GM18909 (cell line): ENCODE measurements at regions not wholly inside any gene's neighbourhood (a gene's known extent, or its start where the extent isn't known, plus 50 kb on each side); places are given as distances from the start of the nearest gene placed in this dataset.

Experiments used
- ATAC-seq: cut with Tn5 transposase; IDR thresholded peaks from one replicate; pipeline ENCODE4 v1.9.1; 2021; ENCODE audit warnings: mild to moderate bottlenecking; ENCODE audit not compliant: unreplicated experiment, poor library complexity

DNA sequence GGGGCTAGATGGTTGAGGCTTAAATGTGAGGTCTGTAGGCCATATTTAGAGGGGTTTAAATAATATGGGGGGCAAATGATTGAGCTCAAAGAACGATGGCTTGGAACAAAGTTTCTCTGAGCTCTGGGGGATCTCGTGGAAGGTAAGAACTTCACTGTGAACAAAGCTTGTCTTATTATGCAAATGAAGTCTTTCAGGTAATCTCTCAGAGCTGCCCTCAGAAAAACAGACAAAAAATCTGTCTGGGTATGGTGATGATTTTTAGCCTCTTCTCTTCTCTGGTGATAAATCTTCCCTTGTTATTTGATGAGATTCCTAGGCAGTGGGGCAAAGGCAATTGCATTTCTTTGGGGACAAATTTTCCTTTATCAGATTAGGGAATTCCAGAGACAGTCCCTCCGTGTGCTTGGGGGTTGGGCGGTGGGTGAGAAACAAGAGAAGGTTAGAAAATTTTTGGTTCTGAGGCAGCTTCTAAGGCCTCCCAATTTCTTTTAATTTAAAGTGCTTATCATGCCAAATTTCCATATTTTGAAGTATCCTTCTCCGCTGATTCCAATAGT is 760.4 kb downstream of the TSN start:
- no peak for ATAC-seq

DNA sequence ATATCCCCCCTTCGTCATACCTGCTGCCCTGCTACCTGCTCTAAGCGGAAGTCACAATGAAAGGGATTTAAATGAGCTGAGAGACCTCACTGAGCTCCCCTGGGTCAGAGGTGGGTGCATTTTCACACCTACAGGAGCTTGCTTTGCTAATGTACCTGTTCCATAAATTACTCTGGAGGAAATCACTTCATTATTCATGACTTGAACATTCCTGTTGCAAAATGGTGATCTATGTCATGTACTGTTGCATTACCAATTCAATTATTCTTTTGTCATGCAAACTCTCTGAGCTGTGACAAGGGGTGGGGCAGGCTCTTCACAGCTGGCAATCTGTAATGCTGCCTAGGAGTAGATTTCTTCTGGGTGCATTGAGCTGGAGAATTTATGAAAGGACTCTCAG is 761.3 kb downstream of the TSN start:
- ATAC-seq: no peak

DNA sequence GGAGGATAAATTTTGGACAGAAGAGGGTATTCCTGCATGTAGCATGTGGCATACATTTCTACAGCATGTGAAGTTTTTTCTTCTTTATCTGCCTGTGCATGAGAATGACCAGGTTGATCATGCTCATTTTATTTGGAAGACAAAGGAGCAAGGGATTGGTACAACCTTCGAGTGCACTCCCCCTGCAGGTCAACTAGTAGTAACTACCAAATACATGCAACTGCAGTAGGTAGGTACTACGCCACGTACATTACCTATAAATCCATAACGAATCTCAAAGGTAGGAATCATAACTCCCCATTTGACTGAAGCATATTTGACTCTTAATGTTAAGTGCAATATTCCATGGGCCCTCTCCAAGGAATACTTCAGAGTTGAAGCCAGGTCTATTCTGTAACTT is 763.9 kb downstream of the TSN start:
- ATAC-seq: no peak

DNA sequence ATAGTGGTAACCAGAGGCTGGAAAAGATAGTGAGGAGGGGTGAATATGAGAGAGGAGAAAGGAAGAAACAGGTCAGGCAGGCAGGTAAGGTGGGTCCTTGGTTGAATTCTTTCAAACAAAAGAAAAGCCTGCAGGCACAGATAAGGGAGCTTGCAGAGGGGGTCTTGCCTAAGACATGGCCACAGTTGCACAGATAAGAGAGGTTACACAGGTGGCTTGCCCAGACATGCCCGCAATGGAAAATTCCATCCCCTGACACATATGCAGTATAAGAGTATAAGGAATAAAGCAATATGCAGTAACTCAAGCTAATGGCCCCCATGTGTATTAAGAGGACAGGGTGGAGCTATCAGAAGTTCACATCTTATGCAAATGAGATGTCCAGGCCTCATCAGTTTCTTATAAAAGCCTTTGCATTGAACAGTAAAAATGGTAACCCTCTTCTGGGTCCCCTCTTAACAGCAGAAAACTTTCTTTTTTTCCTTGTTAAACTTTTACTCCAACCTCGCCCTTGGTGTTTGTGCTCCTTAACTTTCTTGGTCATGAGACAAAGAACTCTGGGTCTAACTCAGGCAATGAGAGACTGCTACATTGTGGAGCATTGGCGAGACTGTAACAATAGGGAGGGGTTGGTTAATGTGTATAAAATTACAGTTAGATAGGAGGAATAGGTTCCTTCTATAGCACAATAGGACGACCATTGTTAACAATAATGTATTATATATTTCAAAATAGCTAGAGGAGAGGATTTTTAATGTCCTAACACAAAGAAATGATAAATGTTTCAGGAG is 764.6 kb downstream of the TSN start:
- no peak for ATAC-seq

DNA sequence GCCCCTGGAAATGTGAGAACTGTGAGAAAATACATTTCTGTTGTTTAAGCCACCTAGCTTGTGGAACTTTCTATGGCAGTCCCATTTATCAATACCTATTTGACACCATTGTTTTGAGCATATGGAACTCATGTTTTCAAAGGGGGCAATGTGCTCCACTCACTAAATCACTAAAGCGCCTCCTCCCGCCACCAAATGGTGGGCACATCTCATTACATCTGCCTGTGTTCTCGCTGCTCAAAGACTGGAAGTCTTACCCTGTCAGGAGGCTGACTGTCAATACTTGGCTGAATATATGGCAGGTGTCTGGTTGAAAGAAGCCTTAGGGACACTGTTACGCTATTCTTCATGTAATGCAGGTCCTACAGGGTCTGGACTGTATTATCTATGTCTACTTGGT is 767.7 kb downstream of the TSN start:
- ATAC-seq: no peak

DNA sequence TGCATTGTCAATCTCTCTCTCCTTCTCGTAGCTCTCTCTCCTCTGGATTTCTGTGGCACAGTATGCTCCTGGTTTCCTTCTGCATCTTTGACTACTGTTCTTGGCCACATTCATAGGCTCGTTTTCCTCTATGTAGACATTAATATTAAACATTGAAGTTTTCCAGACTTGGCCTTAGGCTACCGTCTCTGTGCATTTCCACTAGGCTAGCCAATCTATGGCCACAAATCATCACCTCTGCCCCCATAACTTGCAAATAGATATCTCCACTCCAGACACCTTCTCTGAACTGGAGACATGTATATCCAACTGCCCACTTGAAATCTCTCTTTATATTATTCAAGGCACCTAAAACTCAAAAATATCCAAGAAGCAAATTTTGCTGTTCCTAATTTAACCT is 768.5 kb downstream of the TSN start:
- ATAC-seq: no peak

DNA sequence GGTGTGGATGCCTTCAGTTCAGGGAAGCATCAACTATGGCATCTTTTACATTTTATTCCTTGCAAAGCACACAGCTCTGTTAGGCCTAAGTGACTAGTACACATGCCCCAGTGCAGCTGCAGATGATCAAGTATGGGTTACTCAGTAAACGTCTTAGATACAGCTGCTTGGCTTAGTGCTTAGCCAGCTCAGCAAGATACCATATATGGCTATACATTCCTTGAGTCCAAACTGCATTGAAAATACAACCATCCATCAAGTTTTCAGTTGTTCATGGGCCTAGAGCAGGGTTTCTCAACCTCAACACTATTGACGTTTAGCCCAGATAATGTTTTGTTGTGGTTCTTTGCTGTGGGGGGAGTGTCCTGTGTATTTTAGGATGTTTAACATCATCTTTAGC is 769.9 kb downstream of the TSN start:
- ATAC-seq: no peak

DNA sequence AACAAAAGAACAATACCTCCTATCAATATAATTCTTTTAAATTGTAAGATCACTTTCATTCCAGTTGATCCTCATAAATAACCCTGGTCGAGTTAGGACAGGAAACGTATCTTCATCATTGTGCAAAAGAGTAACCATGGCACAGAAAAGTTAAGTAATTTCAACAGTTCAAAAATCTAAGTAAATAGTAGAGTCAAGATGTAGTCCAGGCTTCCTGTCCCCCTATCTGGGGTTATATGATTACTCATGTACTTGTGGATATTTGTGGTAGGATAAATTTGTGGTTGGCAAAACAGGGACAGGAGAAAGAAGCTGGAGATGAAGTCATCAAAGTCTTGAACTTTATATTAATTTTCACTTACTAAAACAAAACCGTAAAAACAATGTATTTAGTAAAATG is 772.6 kb downstream of the TSN start:
- ATAC-seq: no peak

DNA sequence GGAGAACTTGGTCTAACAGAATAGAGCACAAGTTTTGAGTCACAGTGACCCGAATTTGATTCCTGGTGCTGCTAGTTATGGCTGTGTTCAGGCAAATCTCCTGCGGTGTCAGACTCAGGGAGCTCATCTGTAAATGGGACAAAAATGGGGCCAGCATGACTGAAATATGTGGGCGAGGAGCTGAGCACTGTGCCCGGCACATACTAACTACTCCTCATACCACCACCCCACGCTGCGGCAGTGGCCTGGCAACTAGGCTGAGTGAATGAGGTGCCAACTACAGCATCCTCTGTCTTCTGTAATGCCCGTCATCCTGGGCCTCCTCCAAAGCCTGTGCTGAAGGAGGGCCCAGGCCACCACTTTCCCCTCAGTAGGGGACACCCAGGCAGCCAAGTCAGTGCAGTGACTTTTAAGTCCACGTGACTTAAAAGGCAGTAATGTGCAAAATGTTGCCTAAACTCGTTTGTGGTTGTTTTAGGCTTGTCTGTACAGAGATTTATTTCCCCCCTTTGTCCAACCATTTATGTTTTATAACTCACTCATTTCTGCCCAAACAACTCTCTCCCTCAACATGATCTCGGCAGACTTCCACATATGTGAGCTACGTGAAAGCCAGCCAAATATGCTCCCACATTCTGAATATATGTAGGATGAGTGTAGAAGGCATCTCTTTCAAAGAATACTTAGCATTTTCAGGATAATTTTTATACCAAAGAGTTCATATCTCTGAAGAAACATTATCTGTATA is 773.7 kb downstream of the TSN start:
- ATAC-seq: no peak

DNA sequence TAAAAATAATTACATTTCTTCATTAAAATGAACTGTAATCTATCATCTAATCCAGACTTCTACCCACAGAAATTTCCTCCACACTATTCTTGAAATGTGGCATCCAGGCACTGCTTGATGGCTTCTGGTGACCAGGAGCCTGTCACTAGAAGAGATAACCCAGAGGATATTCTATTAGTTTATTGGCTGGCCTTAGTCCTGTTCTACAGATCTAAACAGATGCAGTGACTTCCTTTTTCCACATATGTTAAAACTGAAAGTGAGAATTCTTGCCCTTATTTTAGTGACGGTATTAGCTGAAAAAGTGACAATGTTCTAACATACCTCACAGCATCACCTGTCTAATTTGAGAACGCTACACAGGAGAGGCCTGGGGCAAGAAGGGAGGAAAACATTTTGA is 775.4 kb downstream of the TSN start:
- ATAC-seq: peak; percentile 74

DNA sequence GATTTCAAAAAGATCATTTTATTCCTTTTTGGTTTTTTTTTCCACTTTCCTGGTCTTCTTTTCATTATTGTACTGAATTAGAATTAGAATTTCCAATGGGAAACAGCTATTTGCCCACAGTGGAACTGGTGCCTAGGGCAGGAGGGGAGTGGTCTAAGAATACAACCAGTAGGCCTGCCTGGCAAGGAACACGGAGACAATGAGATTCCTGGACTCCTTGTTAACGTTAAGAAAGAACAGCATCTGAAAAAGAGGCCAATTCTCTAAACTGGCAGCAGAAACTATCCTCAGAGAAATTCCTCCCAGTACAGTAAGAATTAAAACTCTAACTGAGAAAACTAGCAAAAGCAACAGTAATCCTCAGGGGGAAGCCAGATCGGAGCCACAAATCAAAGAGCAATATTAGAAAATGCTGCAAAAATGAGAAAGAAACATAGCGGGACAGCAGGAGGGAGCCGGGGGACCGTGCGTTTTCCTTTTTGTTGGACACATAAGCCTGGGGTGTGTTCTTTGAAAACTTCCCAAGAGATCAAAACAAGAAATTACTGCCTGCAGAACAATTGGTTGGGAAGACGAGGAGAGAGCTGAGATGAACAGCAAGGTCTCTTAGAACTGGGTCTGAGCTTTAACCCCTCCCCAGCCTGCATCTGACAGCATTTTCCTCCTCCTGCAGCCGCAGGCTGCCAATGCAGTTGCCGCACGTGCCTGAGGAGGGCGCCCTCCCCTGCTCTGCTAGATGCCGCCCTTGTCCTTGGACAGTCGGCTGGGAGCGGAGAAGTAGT is 776.0 kb downstream of the TSN start:
- no peak for ATAC-seq

DNA sequence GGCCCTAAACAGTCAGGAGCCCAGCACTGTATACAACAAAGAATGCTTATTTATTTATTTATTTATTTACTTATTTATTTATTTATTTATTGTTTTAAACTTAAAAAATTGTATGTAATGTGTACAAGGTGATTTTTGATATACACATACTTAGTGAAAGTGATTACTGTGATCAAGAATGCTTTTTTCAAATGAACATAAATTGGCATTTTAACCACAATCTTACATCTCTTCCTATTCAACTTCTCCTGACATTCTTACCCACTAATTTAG is 776.6 kb downstream of the TSN start:
- no peak for ATAC-seq

DNA sequence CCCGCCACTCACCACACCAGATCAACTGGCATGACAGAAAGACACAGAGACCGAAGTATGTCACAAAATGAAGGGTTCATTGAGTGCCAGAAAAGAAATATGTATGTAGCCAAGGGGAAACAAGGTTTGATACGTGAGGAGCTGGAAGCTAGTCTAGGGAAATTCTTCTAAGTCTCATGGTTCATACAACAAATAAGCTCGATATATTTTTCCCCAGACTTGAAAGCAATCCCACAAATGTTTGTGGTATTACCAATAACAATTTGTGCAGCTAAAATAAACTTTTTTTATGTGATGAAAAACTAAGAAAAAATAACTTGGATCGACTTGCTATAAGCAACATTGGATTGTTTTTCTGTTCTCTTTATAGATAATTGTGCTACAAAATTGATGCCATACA is 777.0 kb downstream of the TSN start:
- ATAC-seq: no peak

DNA sequence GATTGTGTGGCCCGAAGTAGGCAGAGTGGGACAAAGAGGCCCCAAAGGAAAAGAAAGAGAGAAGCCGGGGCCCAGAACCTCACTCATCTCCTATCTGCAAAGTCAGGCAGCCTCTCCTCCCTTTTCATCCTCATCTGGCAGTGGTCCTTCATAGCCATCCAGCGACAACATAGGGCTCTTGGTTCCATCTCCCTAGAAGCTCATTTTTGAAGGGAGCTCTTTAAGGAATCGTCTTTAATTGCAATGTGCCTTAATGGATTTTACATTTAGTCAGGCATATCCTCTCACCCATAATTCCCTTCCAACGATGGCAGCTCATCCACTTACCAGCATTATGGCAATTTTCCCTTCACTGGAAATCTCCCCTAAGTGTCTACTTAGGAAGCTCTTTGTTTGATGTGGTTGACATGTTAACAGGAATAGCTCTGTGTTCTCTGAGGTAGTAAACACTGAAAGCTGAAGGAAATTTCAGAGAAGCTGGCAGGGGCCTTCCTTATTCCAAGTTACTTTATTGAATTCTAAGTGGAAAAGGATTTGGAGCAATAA is 780.6 kb downstream of the TSN start:
- ATAC-seq: no peak

DNA sequence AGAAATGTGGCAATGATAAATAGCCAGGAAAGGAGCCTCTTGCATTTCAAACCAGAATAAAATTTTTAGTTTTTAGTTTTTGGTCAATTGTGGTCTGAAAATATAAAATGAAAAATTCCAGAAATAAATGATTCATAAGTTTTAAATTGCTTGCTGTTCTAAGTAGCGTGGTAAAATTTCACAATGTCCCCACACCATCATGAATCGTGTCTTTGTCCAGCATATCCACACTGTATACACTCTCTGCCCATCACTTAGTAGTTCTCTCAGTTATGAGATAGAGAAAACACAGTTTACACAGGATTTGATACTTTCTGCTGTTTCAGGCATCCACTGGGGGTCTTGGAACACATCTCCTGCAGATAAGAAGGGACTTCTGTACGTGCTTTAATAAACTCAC is 783.9 kb downstream of the TSN start:
- ATAC-seq: no peak

DNA sequence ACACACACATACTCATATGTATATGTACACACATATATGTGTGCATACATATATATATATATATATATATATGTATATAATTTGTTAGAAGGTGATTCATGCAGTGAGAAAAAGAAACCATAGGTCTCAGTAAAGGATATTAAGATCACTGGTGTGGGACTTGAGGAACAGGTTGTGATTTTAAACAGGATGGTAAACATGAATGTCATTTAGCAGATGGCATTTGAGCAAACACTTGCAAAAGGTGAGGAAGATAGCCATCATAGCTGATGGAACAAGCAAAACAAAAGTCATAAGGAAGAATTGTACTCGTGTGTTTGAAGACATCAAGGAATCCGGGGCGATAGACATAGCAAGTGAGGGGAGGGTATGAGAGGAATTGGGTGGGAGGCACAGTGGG is 784.5 kb downstream of the TSN start:
- ATAC-seq: no peak

DNA sequence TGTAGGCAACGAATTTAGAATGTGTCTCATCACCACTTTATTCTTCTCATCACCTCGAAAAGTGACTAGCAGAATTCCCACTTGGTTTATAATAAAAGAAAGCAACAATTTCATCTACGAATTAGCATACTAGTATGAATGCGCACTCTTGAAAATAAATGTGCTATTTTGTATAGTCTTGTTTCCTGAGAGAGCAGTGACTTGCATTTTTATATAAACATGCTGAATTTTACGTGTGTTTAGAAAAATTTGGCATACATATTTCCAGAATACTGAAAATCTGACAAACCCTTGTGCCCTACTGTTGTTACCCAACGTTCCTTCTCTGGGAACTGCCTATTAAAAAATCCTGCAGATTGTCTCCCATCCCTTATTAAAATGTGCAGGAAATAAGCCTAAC is 786.8 kb downstream of the TSN start:
- ATAC-seq: no peak

DNA sequence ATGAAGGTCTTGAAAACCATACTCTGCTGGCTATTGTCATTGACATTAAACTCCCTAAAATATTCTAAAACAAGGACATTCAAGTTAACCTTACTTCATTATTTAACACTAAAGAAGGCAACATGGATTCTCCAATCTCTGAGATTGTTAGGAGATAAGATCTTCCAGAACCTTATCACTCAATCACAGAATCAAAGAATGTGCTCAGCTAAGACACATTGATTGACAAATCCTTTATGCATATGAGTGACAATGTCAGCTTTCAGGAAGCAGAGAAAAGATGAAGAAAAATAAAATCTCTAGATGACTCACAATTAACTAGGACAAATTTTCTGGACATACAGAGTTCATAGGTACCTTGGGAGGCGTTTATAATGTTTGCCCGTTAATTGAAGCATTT is 787.2 kb downstream of the TSN start:
- no peak for ATAC-seq

DNA sequence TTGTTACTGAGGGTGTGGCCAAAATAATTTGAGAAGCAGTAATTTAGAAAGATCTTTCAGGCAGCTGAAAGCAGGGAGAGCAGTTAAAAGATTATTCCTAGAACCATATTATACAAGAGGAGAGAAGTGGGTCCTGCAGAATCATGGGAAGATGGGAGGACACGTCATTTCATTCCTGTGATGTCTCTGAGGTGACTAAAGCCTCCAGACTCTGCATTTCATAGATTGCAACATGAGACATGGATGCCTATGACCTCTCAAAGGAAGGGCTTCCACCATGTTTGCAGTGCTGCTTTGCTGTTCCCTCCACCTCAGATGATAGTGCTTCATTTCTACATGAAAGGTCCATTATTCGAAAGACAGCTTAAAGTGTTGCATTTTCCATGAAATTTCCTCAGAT is 788.4 kb downstream of the TSN start:
- no peak for ATAC-seq

DNA sequence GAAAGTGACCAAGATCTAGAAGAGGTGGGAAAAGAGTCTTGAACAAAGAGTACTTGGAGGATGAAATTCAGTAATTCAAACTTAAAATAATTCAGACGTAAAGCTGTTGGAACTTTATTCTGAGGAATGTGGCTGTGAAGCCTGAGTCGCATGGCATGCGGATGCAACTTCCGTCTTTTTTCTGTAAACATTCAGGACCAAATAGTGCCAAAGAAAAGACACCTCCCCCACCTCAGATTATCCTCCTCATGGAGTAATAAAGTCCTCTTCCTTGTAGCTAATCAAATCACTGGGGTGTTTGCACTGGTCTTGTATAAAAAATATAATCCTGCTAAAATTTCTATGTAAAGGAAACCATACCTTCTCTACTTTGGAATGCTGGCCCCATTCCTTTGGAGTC is 790.4 kb downstream of the TSN start:
- ATAC-seq: no peak

DNA sequence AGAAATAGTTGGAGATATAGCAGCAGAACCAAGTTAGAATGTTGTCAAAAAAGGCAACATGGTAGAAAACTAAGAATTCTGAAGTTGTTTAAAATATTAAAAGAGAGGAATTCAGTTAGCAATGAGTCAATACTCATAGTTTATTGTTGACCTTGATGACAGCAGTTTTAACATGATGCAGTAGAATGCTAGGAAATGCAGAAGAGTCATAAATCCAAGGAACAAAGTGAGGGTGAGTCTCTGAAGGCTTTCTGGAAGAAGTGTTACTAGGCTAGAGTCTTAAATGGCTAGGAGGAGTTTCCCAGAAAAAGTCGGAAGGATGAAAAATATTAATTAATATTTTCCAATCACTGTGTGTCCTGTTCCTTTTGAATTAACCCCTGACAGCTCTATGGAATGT is 807.3 kb downstream of the TSN start:
- ATAC-seq: no peak
